A673 (cell line): ENCODE measurements at regions not wholly inside any gene's neighbourhood (a gene's known extent, or its start where the extent isn't known, plus 50 kb on each side); places are given as distances from the start of the nearest gene placed in this dataset.

ENCODE experiments used
- BruUV-seq: library from RNA; stranded (reverse); fragments of 400-500 nt; replicated peaks from 2 replicates; lab custom pipeline; 2021; lab: Mats Ljungman, UMichigan
- CTCF ChIA-PET: fragments of 300-600 bp; sonication (Branson Sonifier 250); formaldehyde crosslinking; loops from one replicate; lab custom pipeline; 2022; ENCODE audit warnings: antibody characterized with exemption; lab: Charles Lee
- POLR2A ChIA-PET: fragments of 300-600 bp; sonication (Branson Sonifier 250); formaldehyde crosslinking; loops from one replicate; lab custom pipeline; 2022; ENCODE audit warnings: antibody characterized with exemption; ENCODE audit not compliant: low non-redundant PET; lab: Charles Lee
- DNase-seq: peaks from one replicate; pipeline ENCODE4 v3.0.0-alpha.2; 2015; ENCODE audit warnings: low spot score
- H3K27ac ChIP-seq: fragments of 200-600 bp; sonication (generic); 2 replicates; pipeline ENCODE4 v1.5.1; 2016; ENCODE audit warnings: mixed run types, low read depth, mild to moderate bottlenecking, mixed read lengths, antibody characterized with exemption, low read length; ENCODE audit not compliant: poor library complexity, severe bottlenecking
- H3K27me3 ChIP-seq: fragments of 200-600 bp; sonication (generic); replicated peaks from 2 replicates; pipeline ENCODE4 v1.6.1; 2017; ENCODE audit warnings: mixed run types, low read depth, mild to moderate bottlenecking, mixed read lengths, antibody characterized with exemption, low read length; ENCODE audit not compliant: insufficient read depth, poor library complexity
- H3K36me3 ChIP-seq: fragments of 200-600 bp; sonication (generic); 2 replicates; pipeline ENCODE4 v1.6.1; 2016; ENCODE audit warnings: mixed run types, mild to moderate bottlenecking, mixed read lengths, antibody characterized with exemption, low read length; ENCODE audit not compliant: insufficient read depth, poor library complexity, severe bottlenecking
- H3K4me1 ChIP-seq: fragments of 200-600 bp; sonication (generic); 2 replicates; pipeline ENCODE4 v1.6.1; 2017; ENCODE audit warnings: mixed run types, mild to moderate bottlenecking, mixed read lengths, antibody characterized with exemption, low read length; ENCODE audit not compliant: insufficient read depth, poor library complexity, severe bottlenecking
- H3K4me3 ChIP-seq: fragments of 200-600 bp; sonication (generic); 2 replicates; pipeline ENCODE4 v1.5.1; 2016; ENCODE audit warnings: low read depth, mixed run types, mild to moderate bottlenecking, mixed read lengths, low read length; ENCODE audit not compliant: poor library complexity, severe bottlenecking
- H3K9me3 ChIP-seq: fragments of 200-600 bp; sonication (generic); 2 replicates; pipeline ENCODE4 v1.6.1; 2016; ENCODE audit warnings: mixed run types, low read depth, mild to moderate bottlenecking, mixed read lengths, antibody characterized with exemption, low read length; ENCODE audit not compliant: poor library complexity, severe bottlenecking
- CTCF ChIP-seq: fragments of 300-800, 200-600 bp; sonication (generic); conservative IDR thresholded peaks from 2 replicates; pipeline ENCODE4 v1.5.1; 2017; ENCODE audit warnings: low read depth, mild to moderate bottlenecking, antibody characterized with exemption, low read length, moderate library complexity, mixed read lengths
- EZH2 ChIP-seq: fragments of 200-600 bp; sonication (generic); IDR thresholded peaks from 2 replicates; pipeline ENCODE4 v1.6.1; 2017; ENCODE audit warnings: borderline replicate concordance, low read depth, mild to moderate bottlenecking, mixed read lengths, antibody characterized with exemption, low read length; ENCODE audit not compliant: poor library complexity, severe bottlenecking
- intact Hi-C: fragments of 100-400 bp; cut with micrococcal nuclease; formaldehyde crosslinking; loops from one replicate; pipeline ENCODE4 v1.10.0; 2022; ENCODE audit not compliant: unreplicated experiment

GRCh38 chr6:93749191-93749590 is 329.8 kb upstream of the EPHA7 start:
- H3K4me3 ChIP-seq, result no peak overlapping the region
- H3K36me3 ChIP-seq, result no peaks in the 10 kb centered on the region
- BruUV-seq, result no TSS peak
- H3K27me3 ChIP-seq, result no peaks in the 10 kb centered on the region
- H3K4me1 ChIP-seq, result no peaks in the 10 kb centered on the region
- ChIA-PET POLR2A (no interaction called here), CTCF (no interaction called here)
- H3K27ac ChIP-seq, result no peak overlapping the region
- no peak for TF ChIP-seq CTCF
- no peak for TF ChIP-seq EZH2
- H3K9me3 ChIP-seq, result no peaks in the 10 kb centered on the region
- DNase-seq, result no peak
- intact Hi-C loops, result no loop called here

GRCh38 chr6:93746892-93747291 is 327.5 kb upstream of the EPHA7 start:
- TF ChIP-seq EZH2, result no peak
- TF ChIP-seq CTCF, result no peak
- Histone ChIP-seq H3K4me1 (no peaks in the 10 kb centered on the region), H3K36me3 (no peaks in the 10 kb centered on the region), H3K4me3 (no peak overlapping the region), H3K27me3 (no peaks in the 10 kb centered on the region), H3K9me3 (no peaks in the 10 kb centered on the region), H3K27ac (no peak overlapping the region)
- no TSS peak for BruUV-seq
- ChIA-PET POLR2A (no interaction called here), CTCF (no interaction called here)
- DNase-seq, result no peak
- intact Hi-C loops, result no loop called here

GRCh38 chr6:93745306-93745705 is 325.9 kb upstream of the EPHA7 start:
- DNase-seq, result no peak
- Histone ChIP-seq H3K27me3 (no peaks in the 10 kb centered on the region), H3K4me1 (no peaks in the 10 kb centered on the region), H3K36me3 (no peaks in the 10 kb centered on the region), H3K27ac (no peak overlapping the region), H3K9me3 (no peaks in the 10 kb centered on the region), H3K4me3 (no peak overlapping the region)
- CTCF ChIA-PET, result no interaction called here
- intact Hi-C loops, result no loop called here
- POLR2A ChIA-PET, result no interaction called here
- BruUV-seq, result no TSS peak
- TF ChIP-seq CTCF (no peak), EZH2 (no peak)

- TF ChIP-seq EZH2 (no peak), CTCF (no peak)
- CTCF ChIA-PET, result no interaction called here
- no peak overlapping the region for H3K27ac ChIP-seq
- no peaks in the 10 kb centered on the region for H3K27me3 ChIP-seq
- POLR2A ChIA-PET, result no interaction called here
- no peaks in the 10 kb centered on the region for H3K36me3 ChIP-seq
- intact Hi-C loops, result no loop called here
- H3K4me1 ChIP-seq, result no peaks in the 10 kb centered on the region
- BruUV-seq, result no TSS peak
- DNase-seq, result no peak
- no peak overlapping the region for H3K4me3 ChIP-seq
- no peaks in the 10 kb centered on the region for H3K9me3 ChIP-seq
These were observed 315.7 kb upstream of the EPHA7 start for GRCh38 chr6:93735099-93735498.
